ENCODE measurements at regions not wholly inside any gene's neighbourhood (a gene's known extent, or its start where the extent isn't known, plus 50 kb on each side); places are given as distances from the start of the nearest gene placed in this dataset.

- Mint-ChIP-seq H3K27me3 (ENCODE audit: low read depth) (no peaks in the 10 kb centered on the region), H3K9me3 (peaks cover 4% of the 10 kb centered on the region), H3K4me3 (no peak overlapping the region), H3K27ac (ENCODE audit: unreplicated experiment) (no peak overlapping the region), H3K36me3 (ENCODE audit: low read depth) (peaks cover 7% of the 10 kb centered on the region), H3K4me1 (no peaks in the 10 kb centered on the region)
- TF ChIP-seq, protein P1, sequence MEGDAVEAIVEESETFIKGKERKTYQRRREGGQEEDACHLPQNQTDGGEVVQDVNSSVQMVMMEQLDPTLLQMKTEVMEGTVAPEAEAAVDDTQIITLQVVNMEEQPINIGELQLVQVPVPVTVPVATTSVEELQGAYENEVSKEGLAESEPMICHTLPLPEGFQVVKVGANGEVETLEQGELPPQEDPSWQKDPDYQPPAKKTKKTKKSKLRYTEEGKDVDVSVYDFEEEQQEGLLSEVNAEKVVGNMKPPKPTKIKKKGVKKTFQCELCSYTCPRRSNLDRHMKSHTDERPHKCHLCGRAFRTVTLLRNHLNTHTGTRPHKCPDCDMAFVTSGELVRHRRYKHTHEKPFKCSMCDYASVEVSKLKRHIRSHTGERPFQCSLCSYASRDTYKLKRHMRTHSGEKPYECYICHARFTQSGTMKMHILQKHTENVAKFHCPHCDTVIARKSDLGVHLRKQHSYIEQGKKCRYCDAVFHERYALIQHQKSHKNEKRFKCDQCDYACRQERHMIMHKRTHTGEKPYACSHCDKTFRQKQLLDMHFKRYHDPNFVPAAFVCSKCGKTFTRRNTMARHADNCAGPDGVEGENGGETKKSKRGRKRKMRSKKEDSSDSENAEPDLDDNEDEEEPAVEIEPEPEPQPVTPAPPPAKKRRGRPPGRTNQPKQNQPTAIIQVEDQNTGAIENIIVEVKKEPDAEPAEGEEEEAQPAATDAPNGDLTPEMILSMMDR (conservative IDR thresholded peaks at IDR 0.05), result no peak
- DNase-seq (ENCODE audit: low read depth, low spot score), result no peak
These were observed 339.9 kb upstream of the NCKAP5 start for GRCh38 chr2:133908171-133908570.

GRCh38 chr2:133918141-133918540 lies 335.7 kb upstream of the MGAT5 start:
- Mint-ChIP-seq H3K4me3 (no peak overlapping the region), H3K36me3 (ENCODE audit: low read depth) (no peaks in the 10 kb centered on the region), H3K9me3 (peaks cover 2% of the 10 kb centered on the region), H3K4me1 (no peaks in the 10 kb centered on the region), H3K27ac (ENCODE audit: unreplicated experiment) (no peak overlapping the region), H3K27me3 (ENCODE audit: low read depth) (no peaks in the 10 kb centered on the region)
- TF ChIP-seq, protein P1 (conservative IDR thresholded peaks at IDR 0.05), result no peak
- no peak for DNase-seq (ENCODE audit: low read depth, low spot score)

- no peaks in the 10 kb centered on the region for H3K27me3 Mint-ChIP-seq (ENCODE audit: low read depth)
- H3K4me3 Mint-ChIP-seq, result no peak overlapping the region
- TF ChIP-seq, protein P1 (conservative IDR thresholded peaks at IDR 0.05), result no peak
- peaks cover 2% of the 10 kb centered on the region for H3K9me3 Mint-ChIP-seq
- H3K4me1 Mint-ChIP-seq, result no peaks in the 10 kb centered on the region
- no peak overlapping the region for H3K27ac Mint-ChIP-seq (ENCODE audit: unreplicated experiment)
- no peaks in the 10 kb centered on the region for H3K36me3 Mint-ChIP-seq (ENCODE audit: low read depth)
- DNase-seq (ENCODE audit: low read depth, low spot score), result no peak
These were observed 334.6 kb upstream of the MGAT5 start for GRCh38 chr2:133919285-133919684.

GRCh38 chr2:133927894-133928293 lies 326.0 kb upstream of the MGAT5 start:
- DNase-seq (ENCODE audit: low read depth, low spot score), result no peak
- H3K9me3 Mint-ChIP-seq, result peaks cover 5% of the 10 kb centered on the region
- H3K27ac Mint-ChIP-seq (ENCODE audit: unreplicated experiment), result no peak overlapping the region
- H3K36me3 Mint-ChIP-seq (ENCODE audit: low read depth), result no peaks in the 10 kb centered on the region
- no peaks in the 10 kb centered on the region for H3K4me1 Mint-ChIP-seq
- no peak overlapping the region for H3K4me3 Mint-ChIP-seq
- peaks cover 2% of the 10 kb centered on the region for H3K27me3 Mint-ChIP-seq (ENCODE audit: low read depth)
- TF ChIP-seq, protein P1 (conservative IDR thresholded peaks at IDR 0.05), result no peak

DNA sequence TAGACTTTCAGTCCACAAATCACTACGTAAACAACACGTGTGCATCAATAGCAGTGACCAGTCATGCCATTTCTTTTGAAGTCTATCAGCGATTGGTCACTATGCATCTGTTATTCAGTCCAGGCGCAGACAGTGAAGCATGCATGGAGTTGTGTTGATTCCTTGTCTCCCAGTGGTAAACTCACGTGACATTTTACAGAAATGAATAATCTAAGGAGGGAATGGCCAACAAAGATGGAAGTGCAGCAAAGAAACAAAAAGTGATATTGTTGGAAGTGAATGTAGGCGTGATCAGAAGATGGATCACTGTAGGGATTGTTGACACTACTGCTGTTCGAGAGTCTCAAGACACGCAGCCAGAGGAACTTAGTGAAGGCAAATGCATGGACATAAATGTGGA lies 317.8 kb upstream of the MGAT5 start:
- Mint-ChIP-seq H3K36me3 (ENCODE audit: low read depth) (no peaks in the 10 kb centered on the region), H3K9me3 (no peaks in the 10 kb centered on the region), H3K4me3 (no peak overlapping the region), H3K27ac (ENCODE audit: unreplicated experiment) (no peak overlapping the region), H3K27me3 (ENCODE audit: low read depth) (no peaks in the 10 kb centered on the region), H3K4me1 (no peaks in the 10 kb centered on the region)
- DNase-seq (ENCODE audit: low read depth, low spot score), result no peak
- TF ChIP-seq, protein P1 (conservative IDR thresholded peaks at IDR 0.05), result no peak

DNA sequence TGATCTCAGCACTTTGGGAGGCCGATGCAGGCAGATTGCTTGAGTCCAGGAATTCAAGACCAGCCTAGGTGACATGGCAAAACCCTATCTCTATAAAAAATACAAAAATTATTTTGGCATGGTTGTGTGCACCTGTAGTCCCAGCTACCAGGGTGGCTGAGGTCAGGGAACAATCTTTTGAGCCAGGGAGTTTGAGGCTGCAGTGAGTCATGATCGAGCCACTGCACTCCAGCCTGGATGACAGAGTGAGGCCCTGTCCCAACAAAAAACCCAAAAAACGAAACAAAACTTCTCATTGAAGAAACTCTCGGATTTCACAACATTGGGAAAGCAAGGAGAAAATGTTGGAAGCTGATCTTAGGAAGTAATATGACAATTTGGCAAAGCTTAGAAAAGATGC lies 317.3 kb upstream of the MGAT5 start:
- Mint-ChIP-seq H3K27ac (ENCODE audit: unreplicated experiment) (no peak overlapping the region), H3K9me3 (no peaks in the 10 kb centered on the region), H3K4me1 (no peaks in the 10 kb centered on the region), H3K36me3 (ENCODE audit: low read depth) (no peaks in the 10 kb centered on the region), H3K27me3 (ENCODE audit: low read depth) (no peaks in the 10 kb centered on the region), H3K4me3 (no peak overlapping the region)
- DNase-seq (ENCODE audit: low read depth, low spot score), result no peak
- TF ChIP-seq, protein P1 (conservative IDR thresholded peaks at IDR 0.05), result no peak

All from neural crest cell (in vitro differentiated cells).